H1 (cell line): ENCODE measurements at regions not wholly inside any gene's neighbourhood (a gene's known extent, or its start where the extent isn't known, plus 50 kb on each side); places are given as distances from the start of the nearest gene placed in this dataset.
A peak's percentile ranks its signal among the peaks of the same experiment; 100 is the strongest.

Experiments
- CTCF ChIA-PET: fragments of 300-600 bp; sonication (Branson Sonifier 250); formaldehyde crosslinking; loops from one replicate; lab custom pipeline; 2021; ENCODE audit not compliant: partially characterized antibody; lab: Charles Lee
- POLR2A ChIA-PET: fragments of 300-600 bp; sonication (Branson Sonifier 250); formaldehyde crosslinking; loops from one replicate; lab custom pipeline; 2021; ENCODE audit warnings: inconsistent platforms; ENCODE audit not compliant: partially characterized antibody; lab: Charles Lee
- DNase-seq, 2 experiments: peaks; one replicate each; pipeline versions ENCODE4 v3.0.0 to v3.0.0-alpha.2; 2010 to 2022; ENCODE audit warnings: low spot score in 2 of 2, low read depth in 1 of 2, mixed read lengths in 1 of 2
- FAIRE-seq: peaks from 2 replicates; lab custom pipeline; 2011; peaks lifted over from hg19 to GRCh38; lab: Jason Lieb, UNC
- H2AFZ ChIP-seq: 2 replicates; pipeline ENCODE4 v1.8.1; 2012; ENCODE audit warnings: low read length, inconsistent platforms
- H2AK5ac ChIP-seq: 2 replicates; pipeline ENCODE4 v1.6.1; 2013; ENCODE audit warnings: low read depth, low read length
- H2BK120ac ChIP-seq: replicated peaks from 2 replicates; pipeline ENCODE3; 2013; ENCODE audit warnings: low read depth, low read length, inconsistent platforms
- H2BK12ac ChIP-seq: 2 replicates; pipeline ENCODE4 v1.6.1; 2013; ENCODE audit warnings: low read depth, low read length
- H2BK15ac ChIP-seq: 2 replicates; pipeline ENCODE4 v1.6.1; 2013; ENCODE audit warnings: low read length
- H2BK20ac ChIP-seq: 2 replicates; pipeline ENCODE4 v1.6.1; 2013; ENCODE audit warnings: low read length
- H2BK5ac ChIP-seq: 2 replicates; pipeline ENCODE4 v1.6.1; 2013; ENCODE audit warnings: low read depth, low read length
- H3K14ac ChIP-seq: 2 replicates; pipeline ENCODE4 v1.6.1; 2013; ENCODE audit warnings: inconsistent platforms; ENCODE audit not compliant: insufficient read length
- H3K18ac ChIP-seq: 2 replicates; pipeline ENCODE4 v1.6.1; 2013; ENCODE audit warnings: low read length; ENCODE audit errors: extremely low read depth
- H3K23ac ChIP-seq: 2 replicates; pipeline ENCODE4 v1.6.1; 2013; ENCODE audit warnings: inconsistent platforms; ENCODE audit not compliant: insufficient read length
- H3K23me2 ChIP-seq: 2 replicates; pipeline ENCODE4 v1.6.1; 2013; ENCODE audit warnings: low read depth, low read length
- H3K27ac ChIP-seq: 2 replicates; pipeline ENCODE4 v1.6.1; 2011; ENCODE audit warnings: low read depth, low read length, inconsistent platforms
- H3K27me3 ChIP-seq, 4 experiments: replicated peaks in 1 of 4; 1 replicate in 1 of 4; 2 replicates in 3 of 4; pipeline versions ENCODE4 v1.6.1 to v1.8.1; 2011 to 2013; ENCODE audit warnings: low read length in 3 of 4, mild to moderate bottlenecking in 3 of 4, inconsistent platforms in 2 of 4, mixed read lengths in 2 of 4, moderate library complexity in 1 of 4; ENCODE audit not compliant: control insufficient read depth in 3 of 4, insufficient read depth in 3 of 4; ENCODE audit errors: extremely low read depth in 1 of 4
- H3K36me3 ChIP-seq, 4 experiments: 2 replicates each; pipeline versions ENCODE4 v1.6.1 to v1.8.1; 2011 to 2013; ENCODE audit warnings: mild to moderate bottlenecking in 4 of 4, low read length in 3 of 4, moderate library complexity in 2 of 4, control low read depth in 1 of 4, inconsistent platforms in 1 of 4; ENCODE audit not compliant: insufficient read depth in 4 of 4, control insufficient read depth in 2 of 4
- H3K4ac ChIP-seq: replicated peaks from 2 replicates; pipeline ENCODE3; 2013; ENCODE audit warnings: low read length, low read depth, mixed read lengths, inconsistent platforms; ENCODE audit not compliant: insufficient read length
- H3K4me1 ChIP-seq, 4 experiments: replicated peaks in 1 of 4; 1 replicate in 1 of 4; 2 replicates in 3 of 4; pipeline versions ENCODE4 v1.6.1 to v1.8.1; 2011 to 2013; ENCODE audit warnings: low read length in 3 of 4, inconsistent platforms in 2 of 4, mixed read lengths in 1 of 4; ENCODE audit not compliant: insufficient read depth in 4 of 4, control insufficient read depth in 3 of 4
- H3K4me2 ChIP-seq, 2 experiments: 2 replicates each; pipeline versions ENCODE4 v1.6.1 to v1.8.1; 2011 to 2013; ENCODE audit warnings: low read depth in 2 of 2, low read length in 2 of 2, control low read depth in 1 of 2, inconsistent platforms in 1 of 2, mild to moderate bottlenecking in 1 of 2; ENCODE audit not compliant: insufficient read depth in 1 of 2
- H3K4me3 ChIP-seq, 4 experiments: fragments of 200-600, 300-600 bp in 1 of 4; sonication (generic), shearing (Covaris generic), sonication (Bioruptor Twin) in 1 of 4; 2 replicates each; pipeline versions ENCODE4 v1.5.1 to v1.8.1; 2011 to 2016; ENCODE audit warnings: low read length in 4 of 4, low read depth in 3 of 4, control low read depth in 2 of 4, inconsistent platforms in 2 of 4, mild to moderate bottlenecking in 2 of 4, mixed read lengths in 1 of 4, moderate library complexity in 1 of 4; ENCODE audit not compliant: insufficient read depth in 2 of 4; ENCODE audit errors: extremely low read depth in 1 of 4
- H3K56ac ChIP-seq: replicated peaks from 2 replicates; pipeline ENCODE3; 2013; ENCODE audit warnings: low read depth, mild to moderate bottlenecking, mixed read lengths, low read length, inconsistent platforms; ENCODE audit not compliant: insufficient read length
- H3K79me1 ChIP-seq: 2 replicates; pipeline ENCODE4 v1.6.1; 2013; ENCODE audit warnings: low read depth, low read length, control low read depth
- H3K79me2 ChIP-seq, 2 experiments: 2 replicates each; pipeline versions ENCODE4 v1.6.1 to v1.8.1; 2012 to 2013; ENCODE audit warnings: low read length in 2 of 2, mild to moderate bottlenecking in 2 of 2, inconsistent platforms in 1 of 2; ENCODE audit not compliant: insufficient read depth in 2 of 2, control insufficient read depth in 1 of 2
- H3K9ac ChIP-seq, 4 experiments: replicated peaks in 1 of 4; 1 replicate in 1 of 4; 2 replicates in 3 of 4; pipeline versions ENCODE4 v1.6.1 to v1.8.1; 2011 to 2013; ENCODE audit warnings: low read depth in 3 of 4, low read length in 3 of 4, control low read depth in 2 of 4, mild to moderate bottlenecking in 2 of 4, moderate library complexity in 2 of 4, inconsistent platforms in 1 of 4; ENCODE audit errors: extremely low read depth in 1 of 4
- H3K9me3 ChIP-seq, 2 experiments: 2 replicates each; pipeline versions ENCODE4 v1.6.1 to v1.8.1; 2012 to 2013; ENCODE audit warnings: mild to moderate bottlenecking in 2 of 2, moderate library complexity in 2 of 2, control low read depth in 1 of 2, inconsistent platforms in 1 of 2, low read depth in 1 of 2, low read length in 1 of 2, mixed read lengths in 1 of 2; ENCODE audit not compliant: insufficient read depth in 2 of 2
- H4K20me1 ChIP-seq, 2 experiments: replicated peaks in 1 of 2; 2 replicates each; pipeline versions ENCODE3 to v1.8.1; 2011 to 2013; ENCODE audit warnings: inconsistent platforms in 2 of 2, low read length in 2 of 2, mild to moderate bottlenecking in 1 of 2; ENCODE audit not compliant: insufficient read depth in 2 of 2, control insufficient read depth in 1 of 2
- H4K5ac ChIP-seq: 2 replicates; pipeline ENCODE4 v1.6.1; 2013; ENCODE audit warnings: low read length, low read depth, mixed read lengths, inconsistent platforms; ENCODE audit not compliant: insufficient read length
- H4K8ac ChIP-seq: 2 replicates; pipeline ENCODE4 v1.8.0; 2013; ENCODE audit warnings: mild to moderate bottlenecking, moderate library complexity, low read length, inconsistent platforms; ENCODE audit not compliant: insufficient read depth; ENCODE audit errors: extremely low read depth
- H4K91ac ChIP-seq: replicated peaks from 2 replicates; pipeline ENCODE3; 2013; ENCODE audit warnings: low read length, mixed read lengths, inconsistent platforms; ENCODE audit not compliant: insufficient read length
- BACH1 ChIP-seq: IDR thresholded peaks from 2 replicates; pipeline ENCODE4 v1.6.1; 2012; ENCODE audit warnings: low read length, improper control_type of control experiment
- GTF2F1 ChIP-seq: IDR thresholded peaks from 2 replicates; pipeline ENCODE4 v1.6.1; 2012; ENCODE audit warnings: low read depth, low read length, improper control_type of control experiment, borderline replicate concordance
- HDAC6 ChIP-seq: IDR thresholded peaks from one replicate; pipeline ENCODE4 v1.7.1; 2012; ENCODE audit warnings: low read depth, mild to moderate bottlenecking, inconsistent platforms, low read length, moderate library complexity
- PHF8 ChIP-seq: fragments of 200-600 bp; sonication (generic); conservative IDR thresholded peaks from 2 replicates; pipeline ENCODE4 v1.7.1; 2012; ENCODE audit warnings: low read depth, mild to moderate bottlenecking, inconsistent platforms, low read length, moderate library complexity
- POLR2AphosphoS5 ChIP-seq: IDR thresholded peaks from 2 replicates; pipeline ENCODE4 v1.6.1; 2011; ENCODE audit warnings: low read depth, low read length
- SIX5 ChIP-seq: IDR thresholded peaks from 2 replicates; pipeline ENCODE4 v1.6.1; 2011; ENCODE audit warnings: mild to moderate bottlenecking, low read depth, low read length
- SRF ChIP-seq: IDR thresholded peaks from 2 replicates; pipeline ENCODE4 v1.6.1; 2011; ENCODE audit warnings: mild to moderate bottlenecking, low read depth, low read length, moderate library complexity
- WGBS, 2 experiments: shearing (Covaris generic) in 1 of 2; methylation state at CpG; one replicate each; pipeline versions ENCODE4 v1.1.6 to v1.1.7; 2013 to 2015; ENCODE audit warnings: low lambda C conversion rate in 2 of 2, mixed read lengths in 2 of 2, inconsistent platforms in 1 of 2, low coverage in 1 of 2, missing lambda C conversion rate in 1 of 2; ENCODE audit not compliant: insufficient replicate concordance in 2 of 2, insufficient coverage in 1 of 2, insufficient read length in 1 of 2; ENCODE audit errors: extremely low coverage in 1 of 2, missing lambda C conversion rate in 1 of 2; 5-methylcytosine and 5-hydroxymethylcytosine counted together
- TF ChIP-seq, protein P1 (sequence below): IDR thresholded peaks from 2 replicates; pipeline ENCODE4 v1.6.1; 2011; ENCODE audit warnings: low read depth, mild to moderate bottlenecking, low read length; ENCODE audit not compliant: insufficient read depth

DNA sequence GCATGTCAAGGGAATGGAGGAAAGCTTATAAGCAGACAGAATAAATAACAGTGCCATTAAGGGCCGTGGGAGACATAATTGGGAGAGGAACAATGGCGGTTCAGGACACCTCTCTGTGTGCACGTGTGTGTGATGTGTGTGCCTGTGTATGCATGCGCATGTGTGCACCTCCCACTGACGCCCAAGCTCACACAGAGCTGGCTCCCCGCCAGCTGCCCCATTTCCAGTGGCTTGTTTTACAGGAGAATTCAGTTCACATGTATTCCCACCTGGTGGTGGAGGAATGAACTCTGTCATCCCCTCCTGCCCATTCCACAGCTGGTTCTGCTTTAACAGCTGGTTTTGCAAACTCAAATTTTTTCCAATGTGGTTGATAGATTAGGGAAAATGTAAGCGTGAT is 262.2 kb downstream of the AJAP1 start:
- FAIRE-seq (no peak), DNase-seq (no peak)
- H3K9ac ChIP-seq: no peak overlapping the region
- no peaks in the 10 kb centered on the region; a peak in 1 of 7 replicates for H3K27me3 ChIP-seq
- H4K91ac ChIP-seq: no peak overlapping the region
- H2AK5ac ChIP-seq: no peak overlapping the region
- peaks cover 13 to 17% of the 10 kb centered on the region in 2 experiments; a peak in 3 of 4 replicates for H3K9me3 ChIP-seq
- no peak overlapping the region for H3K4me3 ChIP-seq
- no peak overlapping the region for H2BK15ac ChIP-seq
- H3K79me2 ChIP-seq: no peaks in the 10 kb centered on the region
- H3K56ac ChIP-seq: no peak overlapping the region
- H4K8ac ChIP-seq: peak overlapping the region; percentile 70; the same call in 1 of the 2 replicates
- H3K36me3 ChIP-seq: no peaks in the 10 kb centered on the region
- H3K4me1 ChIP-seq: no peaks in the 10 kb centered on the region; a peak in 1 of 7 replicates
- 94 to 100% methylated on average over 1 to 7 of the region's 7 CpGs for WGBS, 2 experiments
- H2BK20ac ChIP-seq: no peak overlapping the region
- peaks cover 3% of the 10 kb centered on the region; the same call in 1 of the 2 replicates for H3K23me2 ChIP-seq
- H4K5ac ChIP-seq: no peak overlapping the region
- no peak overlapping the region for H2BK12ac ChIP-seq
- TF ChIP-seq HDAC6 (no peak), BACH1 (no peak), PHF8 (no peak), POLR2AphosphoS5 (no peak), GTF2F1 (no peak), SRF (no peak), SIX5 (no peak)
- TF ChIP-seq, protein P1, sequence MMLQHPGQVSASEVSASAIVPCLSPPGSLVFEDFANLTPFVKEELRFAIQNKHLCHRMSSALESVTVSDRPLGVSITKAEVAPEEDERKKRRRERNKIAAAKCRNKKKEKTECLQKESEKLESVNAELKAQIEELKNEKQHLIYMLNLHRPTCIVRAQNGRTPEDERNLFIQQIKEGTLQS: no peak
- no peak overlapping the region for H2BK120ac ChIP-seq
- H3K23ac ChIP-seq: no peak overlapping the region
- H2AFZ ChIP-seq: no peak overlapping the region
- ChIA-PET CTCF (interaction anchor here (0.7 kb wide), 1 partner anchor 89 kb away, joined by 3 read pairs; no protein-coding TSS in a partner anchor), POLR2A (no interaction called here)
- H4K20me1 ChIP-seq: no peaks in the 10 kb centered on the region
- no peak overlapping the region for H3K18ac ChIP-seq
- no peak overlapping the region for H3K14ac ChIP-seq
- H2BK5ac ChIP-seq: no peak overlapping the region
- no peak overlapping the region for H3K4ac ChIP-seq
- no peaks in the 10 kb centered on the region for H3K79me1 ChIP-seq
- H3K4me2 ChIP-seq: no peak overlapping the region
- H3K27ac ChIP-seq: no peak overlapping the region
